IMR-90 (cell line): ENCODE measurements at regions not wholly inside any gene's neighbourhood (a gene's known extent, or its start where the extent isn't known, plus 50 kb on each side); places are given as distances from the start of the nearest gene placed in this dataset.

Experiments
- CEBPB ChIP-seq: IDR thresholded peaks from 2 replicates; pipeline ENCODE4 v1.6.1; 2012; ENCODE audit warnings: low read depth, low read length, improper control_type of control experiment
- CHD1 ChIP-seq: IDR thresholded peaks from 2 replicates; pipeline ENCODE4 v1.6.1; 2012; ENCODE audit warnings: low read depth, low read length, improper control_type of control experiment
- MXI1 ChIP-seq: IDR thresholded peaks from 2 replicates; pipeline ENCODE4 v1.6.1; 2012; ENCODE audit warnings: low read depth, mild to moderate bottlenecking, low read length, moderate library complexity, borderline replicate concordance
- POLR2A ChIP-seq: IDR thresholded peaks from 2 replicates; pipeline ENCODE4 v1.6.1; 2012; ENCODE audit warnings: mild to moderate bottlenecking, low read depth, low read length
- TF ChIP-seq, protein P1 (sequence below): fragments of 150-350 bp; IDR thresholded peaks from 2 replicates; pipeline ENCODE4 v1.6.1; 2017; ENCODE audit warnings: mild to moderate bottlenecking, antibody characterized with exemption, low read length, low read depth
- TF ChIP-seq, protein P2 (sequence below): conservative IDR thresholded peaks from 2 replicates; pipeline ENCODE4 v1.5.1; 2012; ENCODE audit warnings: mild to moderate bottlenecking, low read depth, low read length, improper control_type of control experiment

GRCh38 chr5:99936911-99937310 lies 598.3 kb upstream of the FAM174A start:
- TF ChIP-seq CEBPB (no peak), MXI1 (no peak), POLR2A (no peak), CHD1 (no peak)
- TF ChIP-seq, protein P1, sequence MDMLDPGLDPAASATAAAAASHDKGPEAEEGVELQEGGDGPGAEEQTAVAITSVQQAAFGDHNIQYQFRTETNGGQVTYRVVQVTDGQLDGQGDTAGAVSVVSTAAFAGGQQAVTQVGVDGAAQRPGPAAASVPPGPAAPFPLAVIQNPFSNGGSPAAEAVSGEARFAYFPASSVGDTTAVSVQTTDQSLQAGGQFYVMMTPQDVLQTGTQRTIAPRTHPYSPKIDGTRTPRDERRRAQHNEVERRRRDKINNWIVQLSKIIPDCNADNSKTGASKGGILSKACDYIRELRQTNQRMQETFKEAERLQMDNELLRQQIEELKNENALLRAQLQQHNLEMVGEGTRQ: no peak
- TF ChIP-seq, protein P2, sequence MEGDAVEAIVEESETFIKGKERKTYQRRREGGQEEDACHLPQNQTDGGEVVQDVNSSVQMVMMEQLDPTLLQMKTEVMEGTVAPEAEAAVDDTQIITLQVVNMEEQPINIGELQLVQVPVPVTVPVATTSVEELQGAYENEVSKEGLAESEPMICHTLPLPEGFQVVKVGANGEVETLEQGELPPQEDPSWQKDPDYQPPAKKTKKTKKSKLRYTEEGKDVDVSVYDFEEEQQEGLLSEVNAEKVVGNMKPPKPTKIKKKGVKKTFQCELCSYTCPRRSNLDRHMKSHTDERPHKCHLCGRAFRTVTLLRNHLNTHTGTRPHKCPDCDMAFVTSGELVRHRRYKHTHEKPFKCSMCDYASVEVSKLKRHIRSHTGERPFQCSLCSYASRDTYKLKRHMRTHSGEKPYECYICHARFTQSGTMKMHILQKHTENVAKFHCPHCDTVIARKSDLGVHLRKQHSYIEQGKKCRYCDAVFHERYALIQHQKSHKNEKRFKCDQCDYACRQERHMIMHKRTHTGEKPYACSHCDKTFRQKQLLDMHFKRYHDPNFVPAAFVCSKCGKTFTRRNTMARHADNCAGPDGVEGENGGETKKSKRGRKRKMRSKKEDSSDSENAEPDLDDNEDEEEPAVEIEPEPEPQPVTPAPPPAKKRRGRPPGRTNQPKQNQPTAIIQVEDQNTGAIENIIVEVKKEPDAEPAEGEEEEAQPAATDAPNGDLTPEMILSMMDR: no peak
